Neural cell (in vitro differentiated cells): ENCODE measurements at regions not wholly inside any gene's neighbourhood (a gene's known extent, or its start where the extent isn't known, plus 50 kb on each side); places are given as distances from the start of the nearest gene placed in this dataset.

ENCODE experiments used
- H2AFZ ChIP-seq: fragments of 200-600, 300-800 bp; sonication (generic), shearing (Covaris generic); 2 replicates; pipeline ENCODE4 v1.6.0; 2014; ENCODE audit warnings: low read depth, mild to moderate bottlenecking, antibody characterized with exemption, low read length, moderate library complexity
- H3F3A ChIP-seq: fragments of 200-600 bp; shearing (Covaris generic); 2 replicates; pipeline ENCODE4 v1.6.1; 2016; ENCODE audit warnings: mild to moderate bottlenecking, moderate library complexity, mixed read lengths, antibody characterized with exemption, low read length; ENCODE audit not compliant: insufficient read depth, poor library complexity, severe bottlenecking
- H3K27ac ChIP-seq: fragments of 200-600, 300-800 bp; sonication (generic), shearing (Covaris generic); 2 replicates; pipeline ENCODE4 v1.5.1; 2014; ENCODE audit warnings: mild to moderate bottlenecking, low read length, moderate library complexity
- H3K27me3 ChIP-seq: fragments of 300-800, 200-600 bp; sonication (generic), shearing (Covaris generic); 2 replicates; pipeline ENCODE4 v1.6.0; 2014; ENCODE audit warnings: mild to moderate bottlenecking, low read depth, low read length, moderate library complexity; ENCODE audit not compliant: insufficient read depth
- H3K36me3 ChIP-seq: fragments of 300-800, 200-600 bp; sonication (generic), shearing (Covaris generic); 2 replicates; pipeline ENCODE4 v1.5.1; 2014; ENCODE audit warnings: mild to moderate bottlenecking, antibody characterized with exemption, low read length, moderate library complexity; ENCODE audit not compliant: insufficient read depth
- H3K4me2 ChIP-seq: fragments of 300-800, 200-600 bp; sonication (generic), shearing (Covaris generic); 2 replicates; pipeline ENCODE4 v1.6.0; 2014; ENCODE audit warnings: mild to moderate bottlenecking, low read length
- H3K4me3 ChIP-seq: fragments of 300-800, 200-600 bp; sonication (generic), shearing (Covaris generic); 2 replicates; pipeline ENCODE4 v1.5.1; 2014; ENCODE audit warnings: mild to moderate bottlenecking, low read length, moderate library complexity
- H3K79me2 ChIP-seq: fragments of 200-600 bp; shearing (Covaris generic); replicated peaks from 2 replicates; pipeline ENCODE4 v1.6.0; 2014; ENCODE audit warnings: mild to moderate bottlenecking, low read length, moderate library complexity; ENCODE audit not compliant: insufficient read depth
- H3K9ac ChIP-seq: fragments of 300-800, 200-600 bp; sonication (generic), shearing (Covaris generic); 2 replicates; pipeline ENCODE4 v1.6.1; 2016; ENCODE audit warnings: mild to moderate bottlenecking, low read length, mixed read lengths
- H3K9me2 ChIP-seq: fragments of 200-600 bp; shearing (Covaris generic); 2 replicates; pipeline ENCODE4 v1.6.1; 2016; ENCODE audit warnings: mild to moderate bottlenecking, low read length, mixed read lengths; ENCODE audit not compliant: insufficient read depth
- H3K9me3 ChIP-seq: fragments of 200-600, 300-800 bp; sonication (generic), shearing (Covaris generic); 2 replicates; pipeline ENCODE4 v1.6.1; 2016; ENCODE audit warnings: mild to moderate bottlenecking, mixed run types, low read length, moderate library complexity, mixed read lengths
- H4K20me1 ChIP-seq: fragments of 200-600 bp; shearing (Covaris generic); 2 replicates; pipeline ENCODE4 v1.6.1; 2016; ENCODE audit warnings: mild to moderate bottlenecking, mixed run types; ENCODE audit not compliant: insufficient read depth
- CTCF ChIP-seq: fragments of 450-650 bp; IDR thresholded peaks from 2 replicates; pipeline ENCODE4 v1.5.1; 2014; ENCODE audit warnings: antibody characterized with exemption, mild to moderate bottlenecking, moderate library complexity; ENCODE audit not compliant: poor library complexity, severe bottlenecking
- EP300 ChIP-seq: fragments of 450-650 bp; conservative IDR thresholded peaks from 2 replicates; pipeline ENCODE4 v1.6.1; 2014; ENCODE audit warnings: antibody characterized with exemption, mild to moderate bottlenecking, moderate library complexity; ENCODE audit not compliant: poor library complexity, severe bottlenecking
- EZH2 ChIP-seq: fragments of 200-600, 300-800 bp; shearing (Covaris generic), sonication (generic); IDR thresholded peaks from 2 replicates; pipeline ENCODE4 v1.6.1; 2014; ENCODE audit warnings: antibody characterized with exemption, low read length, borderline replicate concordance, mild to moderate bottlenecking; ENCODE audit not compliant: insufficient read depth, poor library complexity, severe bottlenecking
- MXI1 ChIP-seq: fragments of 450-650 bp; conservative IDR thresholded peaks from 2 replicates; pipeline ENCODE4 v1.6.1; 2014; ENCODE audit warnings: antibody characterized with exemption, mild to moderate bottlenecking; ENCODE audit not compliant: poor library complexity, severe bottlenecking
- POLR2AphosphoS5 ChIP-seq: IDR thresholded peaks from 2 replicates; pipeline ENCODE4 v1.6.1; 2012
- RAD21 ChIP-seq: fragments of 450-650 bp; conservative IDR thresholded peaks from 2 replicates; pipeline ENCODE4 v1.6.1; 2014; ENCODE audit warnings: antibody characterized with exemption, mild to moderate bottlenecking, moderate library complexity
- SMC3 ChIP-seq: fragments of 450-650 bp; conservative IDR thresholded peaks from 2 replicates; pipeline ENCODE4 v1.6.1; 2014; ENCODE audit warnings: antibody characterized with exemption, mild to moderate bottlenecking, moderate library complexity; ENCODE audit not compliant: poor library complexity
- TAF1 ChIP-seq: IDR thresholded peaks from 2 replicates; pipeline ENCODE4 v1.6.1; 2012; ENCODE audit warnings: low read depth
- TF ChIP-seq, protein P1 (sequence below): IDR thresholded peaks from 2 replicates; pipeline ENCODE4 v1.6.1; 2012; ENCODE audit warnings: borderline replicate concordance

DNA sequence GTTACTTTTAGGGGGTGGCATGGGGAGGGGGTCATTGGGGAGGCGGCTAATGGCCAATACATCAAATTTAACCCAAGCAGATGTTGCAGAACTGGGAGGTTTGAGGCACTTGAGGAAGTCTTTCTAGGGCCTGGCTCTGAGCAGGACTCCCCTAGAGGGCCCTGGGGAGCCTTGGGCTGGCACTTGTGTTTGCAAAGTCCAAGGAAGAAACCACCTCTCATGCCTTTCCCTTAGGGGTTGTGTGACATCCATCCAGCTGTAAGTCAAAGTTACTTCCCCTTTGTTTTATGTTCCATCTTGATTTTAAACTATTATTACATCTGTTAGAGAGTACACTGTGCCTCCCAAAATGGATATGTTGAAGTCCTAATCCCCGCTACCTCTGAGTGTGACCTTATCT lies 159.9 kb downstream of the KATNAL1 start:
- H3F3A ChIP-seq: no peaks in the 10 kb centered on the region
- H3K4me3 ChIP-seq: no peak overlapping the region
- no peak overlapping the region for H3K4me2 ChIP-seq
- no peaks in the 10 kb centered on the region for H4K20me1 ChIP-seq
- no peak overlapping the region for H3K27ac ChIP-seq
- no peak overlapping the region for H3K9ac ChIP-seq
- no peaks in the 10 kb centered on the region for H3K79me2 ChIP-seq
- H3K9me2 ChIP-seq: no peaks in the 10 kb centered on the region
- no peaks in the 10 kb centered on the region for H3K36me3 ChIP-seq
- no peaks in the 10 kb centered on the region for H3K27me3 ChIP-seq
- H3K9me3 ChIP-seq: no peaks in the 10 kb centered on the region
- no peak overlapping the region for H2AFZ ChIP-seq
- no peak for TF ChIP-seq POLR2AphosphoS5
- TF ChIP-seq EP300: no peak
- TF ChIP-seq, protein P1, sequence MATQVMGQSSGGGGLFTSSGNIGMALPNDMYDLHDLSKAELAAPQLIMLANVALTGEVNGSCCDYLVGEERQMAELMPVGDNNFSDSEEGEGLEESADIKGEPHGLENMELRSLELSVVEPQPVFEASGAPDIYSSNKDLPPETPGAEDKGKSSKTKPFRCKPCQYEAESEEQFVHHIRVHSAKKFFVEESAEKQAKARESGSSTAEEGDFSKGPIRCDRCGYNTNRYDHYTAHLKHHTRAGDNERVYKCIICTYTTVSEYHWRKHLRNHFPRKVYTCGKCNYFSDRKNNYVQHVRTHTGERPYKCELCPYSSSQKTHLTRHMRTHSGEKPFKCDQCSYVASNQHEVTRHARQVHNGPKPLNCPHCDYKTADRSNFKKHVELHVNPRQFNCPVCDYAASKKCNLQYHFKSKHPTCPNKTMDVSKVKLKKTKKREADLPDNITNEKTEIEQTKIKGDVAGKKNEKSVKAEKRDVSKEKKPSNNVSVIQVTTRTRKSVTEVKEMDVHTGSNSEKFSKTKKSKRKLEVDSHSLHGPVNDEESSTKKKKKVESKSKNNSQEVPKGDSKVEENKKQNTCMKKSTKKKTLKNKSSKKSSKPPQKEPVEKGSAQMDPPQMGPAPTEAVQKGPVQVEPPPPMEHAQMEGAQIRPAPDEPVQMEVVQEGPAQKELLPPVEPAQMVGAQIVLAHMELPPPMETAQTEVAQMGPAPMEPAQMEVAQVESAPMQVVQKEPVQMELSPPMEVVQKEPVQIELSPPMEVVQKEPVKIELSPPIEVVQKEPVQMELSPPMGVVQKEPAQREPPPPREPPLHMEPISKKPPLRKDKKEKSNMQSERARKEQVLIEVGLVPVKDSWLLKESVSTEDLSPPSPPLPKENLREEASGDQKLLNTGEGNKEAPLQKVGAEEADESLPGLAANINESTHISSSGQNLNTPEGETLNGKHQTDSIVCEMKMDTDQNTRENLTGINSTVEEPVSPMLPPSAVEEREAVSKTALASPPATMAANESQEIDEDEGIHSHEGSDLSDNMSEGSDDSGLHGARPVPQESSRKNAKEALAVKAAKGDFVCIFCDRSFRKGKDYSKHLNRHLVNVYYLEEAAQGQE: no peak
- no peak for TF ChIP-seq MXI1
- TF ChIP-seq SMC3: no peak
- TF ChIP-seq TAF1: no peak
- TF ChIP-seq RAD21: no peak
- TF ChIP-seq CTCF: no peak
- TF ChIP-seq EZH2: no peak

GRCh38 chr13:30147015-30147414 lies 160.3 kb downstream of the KATNAL1 start:
- Histone ChIP-seq H3K9me2 (no peaks in the 10 kb centered on the region), H3K79me2 (no peaks in the 10 kb centered on the region), H3K4me3 (no peak overlapping the region), H3K9ac (no peak overlapping the region), H3K4me2 (no peak overlapping the region), H2AFZ (no peak overlapping the region), H3F3A (no peaks in the 10 kb centered on the region), H4K20me1 (no peaks in the 10 kb centered on the region), H3K9me3 (no peaks in the 10 kb centered on the region), H3K36me3 (no peaks in the 10 kb centered on the region), H3K27ac (no peak overlapping the region), H3K27me3 (no peaks in the 10 kb centered on the region)
- TF ChIP-seq EP300: no peak
- TF ChIP-seq SMC3: no peak
- TF ChIP-seq RAD21: no peak
- no peak for TF ChIP-seq TAF1
- no peak for TF ChIP-seq EZH2
- TF ChIP-seq CTCF: no peak
- TF ChIP-seq, protein P1: no peak
- TF ChIP-seq MXI1: no peak
- TF ChIP-seq POLR2AphosphoS5: no peak
